ENCODE measurements at regions not wholly inside any gene's neighbourhood (a gene's known extent, or its start where the extent isn't known, plus 50 kb on each side); places are given as distances from the start of the nearest gene placed in this dataset.

GRCh38 chr6:96466147-96466863 lies 55.3 kb upstream of the UFL1 start:
- TF ChIP-seq ZNF792 (tag by site-specific recombination; IDR thresholded peaks at IDR 0.05) = no peak
- no peak for TF ChIP-seq CTCF (tag by site-specific recombination; IDR thresholded peaks at IDR 0.05)
- no peak for TF ChIP-seq ZNF133 (tag by site-specific recombination; IDR thresholded peaks at IDR 0.05)
- TF ChIP-seq PBX3 (CRISPR knock-in tag; IDR thresholded peaks at IDR 0.05) = no peak
- no peak for TF ChIP-seq ZNF114 (tag by site-specific recombination; IDR thresholded peaks at IDR 0.05)
- no peak for TF ChIP-seq REST (tag by site-specific recombination; IDR thresholded peaks at IDR 0.05)
- no peak for TF ChIP-seq TSHZ1 (tag by site-specific recombination; IDR thresholded peaks at IDR 0.05; ENCODE audit: borderline replicate concordance)
- no peak for TF ChIP-seq PATZ1 (tag by site-specific recombination; IDR thresholded peaks at IDR 0.05)
- no peak for TF ChIP-seq YY1 (tag by site-specific recombination; IDR thresholded peaks at IDR 0.05)
- TF ChIP-seq HOXA7 (CRISPR knock-in tag; IDR thresholded peaks at IDR 0.05; ENCODE audit: borderline replicate concordance) = no peak

Measured in HEK293 (cell line).